GM13976 (cell line): ENCODE measurements at regions not wholly inside any gene's neighbourhood (a gene's known extent, or its start where the extent isn't known, plus 50 kb on each side); places are given as distances from the start of the nearest gene placed in this dataset.

Experiments used
- DNase-seq: peaks from one replicate; pipeline ENCODE4 v3.0.0; 2012; ENCODE audit warnings: low spot score
- CTCF ChIP-seq: IDR thresholded peaks from 2 replicates; pipeline ENCODE4 v1.5.1; 2012; ENCODE audit warnings: borderline replicate concordance, mild to moderate bottlenecking; ENCODE audit not compliant: insufficient read depth; ENCODE audit errors: extremely low read depth, missing control alignments, control extremely low read depth
- in situ Hi-C: fragments of 300-500 bp; cut with MboI; formaldehyde crosslinking; loops from one replicate; pipeline ENCODE4 v1.12.0; 2022; ENCODE audit warnings: low sequenced_read_pairs, mixed read lengths, inconsistent platforms; ENCODE audit not compliant: unreplicated experiment

- DNase-seq: no peak
- in situ Hi-C loops: no loop called here
- TF ChIP-seq CTCF: no peak
These were observed 505.0 kb upstream of the ID2 start for GRCh38 chr2:8176887-8177286.

- no peak for TF ChIP-seq CTCF
- in situ Hi-C loops: no loop called here
- DNase-seq: no peak
These were observed 504.3 kb upstream of the ID2 start for GRCh38 chr2:8177566-8177965.

- no peak for TF ChIP-seq CTCF
- DNase-seq: no peak
- in situ Hi-C loops: no loop called here
These were observed 502.9 kb upstream of the ID2 start for GRCh38 chr2:8178911-8179310.

- no peak for DNase-seq
- TF ChIP-seq CTCF: no peak
- in situ Hi-C loops: no loop called here
These were observed 492.5 kb upstream of the ID2 start for GRCh38 chr2:8189316-8189715.

GRCh38 chr2:8190279-8190678 lies 491.6 kb upstream of the ID2 start:
- no peak for TF ChIP-seq CTCF
- in situ Hi-C loops: no loop called here
- DNase-seq: no peak

GRCh38 chr2:8191427-8191826 lies 490.4 kb upstream of the ID2 start:
- no peak for TF ChIP-seq CTCF
- DNase-seq: no peak
- in situ Hi-C loops: no loop called here

- in situ Hi-C loops: no loop called here
- TF ChIP-seq CTCF: no peak
- no peak for DNase-seq
These were observed 488.7 kb upstream of the ID2 start for GRCh38 chr2:8193146-8193545.
